ENCODE measurements at regions not wholly inside any gene's neighbourhood (a gene's known extent, or its start where the extent isn't known, plus 50 kb on each side); places are given as distances from the start of the nearest gene placed in this dataset.

DNA sequence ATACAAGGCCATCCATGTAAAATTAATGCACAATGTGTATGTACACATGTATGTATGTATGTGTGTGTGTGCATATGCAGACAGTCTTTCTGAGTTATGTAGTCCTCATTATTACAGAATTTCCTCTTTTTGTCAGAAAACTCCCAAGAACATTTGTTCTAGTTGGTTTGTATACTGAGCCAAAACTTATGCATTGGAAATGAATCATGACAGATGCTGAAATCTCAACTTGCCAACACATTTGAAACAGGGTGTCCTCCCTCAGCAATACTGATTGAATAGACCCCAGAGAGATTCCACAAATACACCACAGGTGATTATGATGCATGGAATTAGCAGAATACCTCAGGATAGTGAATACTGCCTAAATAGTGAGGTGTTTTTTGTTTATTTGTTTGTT is 472.9 kb upstream of the PCDH15 start:
- DNase-seq (ENCODE audit: low read depth), result no peak
- TF ChIP-seq, protein P1, sequence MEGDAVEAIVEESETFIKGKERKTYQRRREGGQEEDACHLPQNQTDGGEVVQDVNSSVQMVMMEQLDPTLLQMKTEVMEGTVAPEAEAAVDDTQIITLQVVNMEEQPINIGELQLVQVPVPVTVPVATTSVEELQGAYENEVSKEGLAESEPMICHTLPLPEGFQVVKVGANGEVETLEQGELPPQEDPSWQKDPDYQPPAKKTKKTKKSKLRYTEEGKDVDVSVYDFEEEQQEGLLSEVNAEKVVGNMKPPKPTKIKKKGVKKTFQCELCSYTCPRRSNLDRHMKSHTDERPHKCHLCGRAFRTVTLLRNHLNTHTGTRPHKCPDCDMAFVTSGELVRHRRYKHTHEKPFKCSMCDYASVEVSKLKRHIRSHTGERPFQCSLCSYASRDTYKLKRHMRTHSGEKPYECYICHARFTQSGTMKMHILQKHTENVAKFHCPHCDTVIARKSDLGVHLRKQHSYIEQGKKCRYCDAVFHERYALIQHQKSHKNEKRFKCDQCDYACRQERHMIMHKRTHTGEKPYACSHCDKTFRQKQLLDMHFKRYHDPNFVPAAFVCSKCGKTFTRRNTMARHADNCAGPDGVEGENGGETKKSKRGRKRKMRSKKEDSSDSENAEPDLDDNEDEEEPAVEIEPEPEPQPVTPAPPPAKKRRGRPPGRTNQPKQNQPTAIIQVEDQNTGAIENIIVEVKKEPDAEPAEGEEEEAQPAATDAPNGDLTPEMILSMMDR (conservative IDR thresholded peaks at IDR 0.05; ENCODE audit: low read depth, low read length), result no peak
- H3K4me3 ChIP-seq (ENCODE audit: low read depth, low read length), result no peak overlapping the region

DNA sequence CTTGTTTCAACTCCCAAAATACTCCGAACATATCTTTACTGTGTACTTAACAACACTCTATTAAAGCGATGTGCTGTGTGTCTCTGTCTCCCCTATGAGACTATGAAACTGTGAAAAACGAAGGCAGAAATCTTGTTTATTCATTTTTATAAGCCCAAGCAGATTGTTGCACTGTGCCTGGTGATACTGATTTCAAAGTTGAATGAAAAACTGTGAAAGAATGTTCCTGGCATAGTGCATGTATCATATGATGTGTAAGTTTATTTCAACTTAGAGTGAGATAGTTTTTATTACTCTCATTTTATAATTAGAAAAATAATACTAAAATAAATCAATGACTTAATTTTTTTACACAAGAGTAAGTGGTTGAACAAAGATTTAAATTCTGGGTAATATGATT is 471.9 kb upstream of the PCDH15 start:
- TF ChIP-seq, protein P1 (conservative IDR thresholded peaks at IDR 0.05; ENCODE audit: low read depth, low read length), result no peak
- no peak for DNase-seq (ENCODE audit: low read depth)
- H3K4me3 ChIP-seq (ENCODE audit: low read depth, low read length), result no peak overlapping the region

DNA sequence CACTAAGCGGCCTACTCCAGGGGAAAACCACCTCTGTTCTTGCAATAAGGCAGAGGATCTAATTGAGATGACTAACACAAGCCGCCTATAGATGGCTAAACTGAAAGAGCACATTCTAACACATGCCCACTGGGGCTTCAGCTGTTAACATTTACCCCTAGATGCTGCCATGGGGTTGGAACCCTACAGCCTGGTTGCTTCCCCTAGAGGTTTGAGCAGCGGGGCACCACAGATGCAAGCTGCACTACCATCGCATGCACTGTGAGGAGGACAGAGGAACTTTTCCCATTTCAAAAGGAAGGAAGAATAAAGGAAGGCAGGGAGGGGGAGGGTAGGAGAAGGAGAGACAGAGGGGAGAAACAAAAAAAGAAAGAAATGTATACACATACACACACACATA is 465.8 kb upstream of the PCDH15 start:
- TF ChIP-seq, protein P1 (conservative IDR thresholded peaks at IDR 0.05; ENCODE audit: low read depth, low read length), result no peak
- DNase-seq (ENCODE audit: low read depth), result no peak
- H3K4me3 ChIP-seq (ENCODE audit: low read depth, low read length), result no peak overlapping the region

DNA sequence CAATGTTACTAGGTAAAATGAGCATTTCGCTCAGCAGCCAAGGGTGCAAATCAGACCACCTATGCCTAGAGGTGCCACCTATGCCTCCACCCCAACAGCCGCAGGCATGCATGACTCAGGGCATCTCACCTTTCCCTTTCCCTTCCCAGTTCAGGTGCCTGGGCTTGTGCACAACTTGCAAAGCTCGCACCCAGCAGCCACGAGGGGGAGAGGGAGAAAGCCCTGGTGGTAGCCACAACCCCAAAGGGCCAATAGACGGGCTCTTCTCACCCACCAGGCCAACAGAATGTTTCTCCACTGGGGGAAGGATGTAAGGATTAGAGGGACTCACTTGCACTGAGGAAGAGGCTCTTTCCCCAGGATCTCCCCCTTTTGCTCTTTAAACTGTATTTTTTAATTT is 462.3 kb upstream of the PCDH15 start:
- TF ChIP-seq, protein P1 (conservative IDR thresholded peaks at IDR 0.05; ENCODE audit: low read depth, low read length), result no peak
- no peak for DNase-seq (ENCODE audit: low read depth)
- no peak overlapping the region for H3K4me3 ChIP-seq (ENCODE audit: low read depth, low read length)

DNA sequence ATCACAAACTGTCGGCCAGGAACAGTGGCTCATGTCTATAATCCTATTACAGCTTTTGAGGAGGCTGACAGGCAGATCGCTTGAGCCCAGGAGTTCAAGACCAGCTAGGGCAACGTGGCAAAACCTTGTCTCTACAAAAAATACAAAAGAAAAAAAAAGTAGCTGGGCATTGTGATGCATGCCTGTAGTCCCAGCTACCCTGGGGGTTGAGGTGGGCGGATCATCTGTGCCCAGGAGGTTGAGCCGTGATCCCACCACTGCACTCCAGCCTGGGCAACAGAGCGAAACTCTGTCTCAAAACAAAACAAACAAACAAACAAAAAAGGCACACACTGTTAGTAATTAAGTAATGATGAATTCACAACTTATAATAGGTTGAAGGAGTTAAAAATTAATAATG is 441.5 kb upstream of the PCDH15 start:
- DNase-seq (ENCODE audit: low read depth), result no peak
- TF ChIP-seq, protein P1 (conservative IDR thresholded peaks at IDR 0.05; ENCODE audit: low read depth, low read length), result no peak
- H3K4me3 ChIP-seq (ENCODE audit: low read depth, low read length), result no peak overlapping the region

DNA sequence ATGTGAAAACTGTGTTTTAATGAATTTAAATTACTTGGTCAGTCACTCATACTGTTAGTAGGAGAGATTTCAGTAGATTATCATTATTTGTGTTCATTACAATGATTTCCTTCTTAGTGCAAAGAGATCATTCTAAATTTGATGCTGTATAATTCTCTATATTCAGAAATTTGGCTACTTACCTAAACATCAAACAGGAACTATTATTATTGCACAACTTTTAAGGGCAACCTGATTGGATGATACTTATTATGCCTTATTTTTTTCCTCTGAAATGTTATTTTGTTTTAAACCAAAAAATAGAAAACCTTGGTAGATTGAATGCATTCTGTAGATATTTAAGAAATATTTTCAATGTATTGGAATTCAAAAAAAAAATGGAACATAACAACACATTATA is 436.4 kb upstream of the PCDH15 start:
- no peak for DNase-seq (ENCODE audit: low read depth)
- TF ChIP-seq, protein P1 (conservative IDR thresholded peaks at IDR 0.05; ENCODE audit: low read depth, low read length), result no peak
- H3K4me3 ChIP-seq (ENCODE audit: low read depth, low read length), result no peak overlapping the region

DNA sequence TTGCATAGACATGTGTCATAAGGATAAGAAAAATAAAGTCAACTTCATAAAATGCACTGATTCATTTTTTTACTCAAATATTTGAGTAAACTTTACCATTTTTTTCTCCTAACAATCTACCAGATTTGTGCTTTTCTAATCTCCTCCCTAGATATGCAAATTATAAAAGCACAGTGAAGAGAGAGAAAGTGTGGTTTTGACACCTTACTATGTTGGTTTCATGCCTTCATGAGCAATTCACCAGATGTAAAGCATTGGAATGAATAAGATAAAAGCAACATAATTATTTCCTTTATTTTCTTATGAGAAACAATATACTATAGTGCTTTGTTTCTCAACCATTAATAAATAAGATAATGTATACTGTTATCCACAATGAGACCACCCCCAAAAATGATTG is 432.5 kb upstream of the PCDH15 start:
- H3K4me3 ChIP-seq (ENCODE audit: low read depth, low read length), result peak overlapping the region; percentile 21
- no peak for DNase-seq (ENCODE audit: low read depth)
- TF ChIP-seq, protein P1 (conservative IDR thresholded peaks at IDR 0.05; ENCODE audit: low read depth, low read length), result no peak

All from epithelial cell of proximal tubule (primary cell).